Natural killer cell (primary cell): ENCODE measurements at regions not wholly inside any gene's neighbourhood (a gene's known extent, or its start where the extent isn't known, plus 50 kb on each side); places are given as distances from the start of the nearest gene placed in this dataset.

ENCODE experiments used
- ATAC-seq, 3 donors: fragments of 150-1000 bp in 2 of 3; fragments of 200-7000 bp in 1 of 3; cut with Tn5 transposase; 1 replicate in 1 of 3; 2 replicates in 2 of 3; pipeline ENCODE4 v1.10.0; 2021; ENCODE audit warnings: mild to moderate bottlenecking in 2 of 3, moderate library complexity in 2 of 3
- DNase-seq, 2 donors: peaks; one replicate each; pipeline versions ENCODE4 v3.0.0 to v3.0.0-alpha.2; 2013 to 2021; ENCODE audit warnings: mixed read lengths in 1 of 2
- H3K27ac ChIP-seq: one replicate; pipeline ENCODE4 v1.5.1; 2013; ENCODE audit warnings: mild to moderate bottlenecking, low read length
- H3K27me3 ChIP-seq: one replicate; pipeline ENCODE4 v1.6.1; 2013; ENCODE audit warnings: low read length; ENCODE audit not compliant: control insufficient read depth, insufficient read depth
- H3K36me3 ChIP-seq: one replicate; pipeline ENCODE4 v1.6.1; 2013; ENCODE audit warnings: low read length; ENCODE audit not compliant: control insufficient read depth, insufficient read depth
- H3K4me1 ChIP-seq: one replicate; pipeline ENCODE4 v1.6.1; 2013; ENCODE audit warnings: low read length; ENCODE audit not compliant: control insufficient read depth, insufficient read depth
- H3K4me3 ChIP-seq: one replicate; pipeline ENCODE4 v1.5.1; 2013; ENCODE audit warnings: low read length
- H3K9me3 ChIP-seq: one replicate; pipeline ENCODE4 v1.6.1; 2013; ENCODE audit warnings: low read length; ENCODE audit not compliant: control insufficient read depth, insufficient read depth
- H3K27ac Mint-ChIP-seq, 2 donors: one replicate each; pipeline ENCODE4 v1.8.0; 2022; ENCODE audit warnings: mild to moderate bottlenecking in 2 of 2, mixed read lengths in 2 of 2, moderate library complexity in 1 of 2
- H3K27me3 Mint-ChIP-seq, 2 donors: one replicate each; pipeline ENCODE4 v1.8.0; 2022; ENCODE audit warnings: low read depth in 2 of 2, mixed read lengths in 2 of 2
- H3K36me3 Mint-ChIP-seq: one replicate; pipeline ENCODE4 v1.8.0; 2022; ENCODE audit warnings: mixed read lengths
- H3K4me1 Mint-ChIP-seq, 2 donors: one replicate each; pipeline ENCODE4 v1.8.0; 2022; ENCODE audit warnings: mixed read lengths in 2 of 2
- H3K4me3 Mint-ChIP-seq: one replicate; pipeline ENCODE4 v1.8.0; 2022; ENCODE audit warnings: mild to moderate bottlenecking, moderate library complexity, mixed read lengths
- H3K9me3 Mint-ChIP-seq, 2 donors: one replicate each; pipeline ENCODE4 v1.8.0; 2022; ENCODE audit warnings: mixed read lengths in 2 of 2
- WGBS: methylation state at CpG from one replicate; pipeline ENCODE4 v1.1.7; 2013; ENCODE audit warnings: missing lambda C conversion rate; ENCODE audit not compliant: insufficient coverage; 5-methylcytosine and 5-hydroxymethylcytosine counted together
- intact Hi-C: fragments of 100-400 bp; cut with micrococcal nuclease; formaldehyde crosslinking; loops from one replicate; pipeline ENCODE4 v1.14.2; 2022
- TF ChIP-seq, protein P1 (sequence below): fragments of 200-600 bp; IDR thresholded peaks from one replicate; pipeline ENCODE4 v1.8.0; 2022; ENCODE audit warnings: antibody characterized with exemption

DNA sequence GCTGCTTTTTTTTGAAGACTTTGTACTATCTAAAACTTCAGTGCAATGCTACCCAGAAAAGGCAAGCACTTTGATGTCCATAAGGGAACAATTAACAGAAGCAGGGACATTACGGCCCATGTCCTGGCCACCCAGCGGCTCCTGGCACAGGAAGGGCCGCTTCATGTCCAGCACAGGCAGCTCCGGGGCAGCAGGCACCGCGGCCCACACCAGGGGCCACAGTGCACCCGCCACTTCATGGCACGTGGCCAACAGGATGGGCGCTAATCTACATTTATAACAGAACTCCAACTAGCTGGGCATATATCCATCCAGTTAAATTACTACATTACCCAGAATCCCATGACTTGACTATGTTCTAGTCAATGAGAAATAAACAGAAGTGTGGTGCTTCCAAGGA is 198.2 kb upstream of the ID4 start:
- 99% methylated on average over 9 of the region's 9 CpGs for WGBS
- intact Hi-C loops = no loop called here
- Histone ChIP-seq H3K27me3 (no peaks in the 10 kb centered on the region), H3K4me3 (no peak overlapping the region), H3K27ac (no peak overlapping the region), H3K36me3 (no peaks in the 10 kb centered on the region), H3K4me1 (no peaks in the 10 kb centered on the region), H3K9me3 (no peaks in the 10 kb centered on the region)
- no peaks in the 10 kb centered on the region for H3K36me3 Mint-ChIP-seq
- peaks cover 4 to 10% of the 10 kb centered on the region in 2 donors for H3K9me3 Mint-ChIP-seq
- no peaks in the 10 kb centered on the region for H3K27me3 Mint-ChIP-seq
- no peak for ATAC-seq
- H3K27ac Mint-ChIP-seq = no peak overlapping the region
- TF ChIP-seq, protein P1, sequence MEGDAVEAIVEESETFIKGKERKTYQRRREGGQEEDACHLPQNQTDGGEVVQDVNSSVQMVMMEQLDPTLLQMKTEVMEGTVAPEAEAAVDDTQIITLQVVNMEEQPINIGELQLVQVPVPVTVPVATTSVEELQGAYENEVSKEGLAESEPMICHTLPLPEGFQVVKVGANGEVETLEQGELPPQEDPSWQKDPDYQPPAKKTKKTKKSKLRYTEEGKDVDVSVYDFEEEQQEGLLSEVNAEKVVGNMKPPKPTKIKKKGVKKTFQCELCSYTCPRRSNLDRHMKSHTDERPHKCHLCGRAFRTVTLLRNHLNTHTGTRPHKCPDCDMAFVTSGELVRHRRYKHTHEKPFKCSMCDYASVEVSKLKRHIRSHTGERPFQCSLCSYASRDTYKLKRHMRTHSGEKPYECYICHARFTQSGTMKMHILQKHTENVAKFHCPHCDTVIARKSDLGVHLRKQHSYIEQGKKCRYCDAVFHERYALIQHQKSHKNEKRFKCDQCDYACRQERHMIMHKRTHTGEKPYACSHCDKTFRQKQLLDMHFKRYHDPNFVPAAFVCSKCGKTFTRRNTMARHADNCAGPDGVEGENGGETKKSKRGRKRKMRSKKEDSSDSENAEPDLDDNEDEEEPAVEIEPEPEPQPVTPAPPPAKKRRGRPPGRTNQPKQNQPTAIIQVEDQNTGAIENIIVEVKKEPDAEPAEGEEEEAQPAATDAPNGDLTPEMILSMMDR = no peak
- no peak overlapping the region for H3K4me3 Mint-ChIP-seq
- no peaks in the 10 kb centered on the region for H3K4me1 Mint-ChIP-seq
- no peak for DNase-seq

DNA sequence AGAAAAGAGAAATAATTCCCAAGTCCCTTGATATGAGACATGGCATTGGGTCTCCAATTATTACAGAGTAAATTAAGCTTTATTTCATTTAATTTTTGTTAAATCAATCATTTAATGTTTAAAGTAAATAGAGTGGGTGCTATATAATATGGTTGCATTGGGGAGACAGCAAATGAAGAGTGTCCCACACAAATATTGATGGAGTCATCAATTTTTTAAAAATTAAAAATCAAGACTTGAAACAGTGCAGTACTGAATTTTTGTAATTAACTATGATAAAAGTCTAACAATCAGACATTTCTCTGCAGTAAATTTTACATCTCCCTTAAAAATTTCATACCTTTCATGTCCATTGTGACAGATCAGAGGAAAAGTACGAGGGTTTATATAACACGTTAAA is 193.9 kb upstream of the ID4 start:
- no peak for ATAC-seq
- Histone ChIP-seq H3K36me3 (no peaks in the 10 kb centered on the region), H3K27me3 (no peaks in the 10 kb centered on the region), H3K4me1 (no peaks in the 10 kb centered on the region), H3K9me3 (no peaks in the 10 kb centered on the region), H3K4me3 (no peak overlapping the region), H3K27ac (no peak overlapping the region)
- WGBS = no CpG with 5 or more reads among the region's 2 CpGs
- intact Hi-C loops = no loop called here
- no peaks in the 10 kb centered on the region for H3K4me1 Mint-ChIP-seq
- H3K27me3 Mint-ChIP-seq = no peaks in the 10 kb centered on the region
- peaks cover 6 to 7% of the 10 kb centered on the region in 2 donors for H3K9me3 Mint-ChIP-seq
- no peaks in the 10 kb centered on the region for H3K36me3 Mint-ChIP-seq
- no peak overlapping the region for H3K4me3 Mint-ChIP-seq
- H3K27ac Mint-ChIP-seq = no peak overlapping the region
- DNase-seq = no peak
- TF ChIP-seq, protein P1 = no peak

DNA sequence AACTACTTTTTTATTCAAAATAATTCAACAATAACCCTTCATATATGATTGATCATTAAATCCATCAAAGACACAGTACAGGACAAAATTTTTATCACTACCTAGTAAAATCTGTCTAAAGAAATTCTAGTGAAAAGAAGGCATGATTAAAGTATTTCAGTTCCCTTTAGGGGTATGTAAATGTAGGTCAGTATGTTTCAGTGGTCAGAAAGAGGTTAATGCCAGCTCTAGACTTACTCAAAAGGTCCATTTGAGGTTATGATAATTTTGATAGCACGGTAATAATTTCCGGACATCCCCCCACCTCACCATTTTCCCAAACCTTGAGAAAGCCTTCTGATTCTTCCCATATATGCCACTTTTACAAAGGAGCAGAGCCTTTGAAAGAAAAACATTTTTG is 193.5 kb upstream of the ID4 start:
- H3K27ac ChIP-seq = no peak overlapping the region
- no peaks in the 10 kb centered on the region for H3K27me3 Mint-ChIP-seq

DNA sequence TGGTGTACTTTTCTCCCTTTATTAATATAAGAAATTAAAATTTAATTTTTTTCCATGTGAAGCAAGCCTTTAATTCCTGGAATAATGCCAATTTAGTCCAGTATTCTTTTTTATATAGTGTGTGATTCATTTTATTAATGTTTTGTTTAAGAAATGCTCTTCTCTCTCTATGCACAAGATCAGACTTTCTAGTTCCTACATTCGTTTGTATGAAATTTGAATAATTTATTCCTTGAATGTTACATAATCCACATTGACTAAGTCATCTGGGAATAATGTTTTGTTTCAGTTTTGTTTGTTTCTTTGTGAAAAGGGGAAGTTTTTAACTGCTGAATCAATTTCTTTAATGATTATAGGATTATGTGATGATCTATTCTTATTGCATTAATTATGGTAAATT is 181.4 kb upstream of the ID4 start:
- DNase-seq = no peak
- WGBS = no CpG with 5 or more reads among the region's 1 CpG
- no peak for ATAC-seq
- intact Hi-C loops = no loop called here
- no peak overlapping the region for H3K27ac ChIP-seq
- H3K27me3 Mint-ChIP-seq = no peaks in the 10 kb centered on the region
- no peak overlapping the region for H3K27ac Mint-ChIP-seq
- H3K4me3 Mint-ChIP-seq = no peak overlapping the region
- H3K4me3 ChIP-seq = no peak overlapping the region
- no peaks in the 10 kb centered on the region for H3K36me3 Mint-ChIP-seq
- TF ChIP-seq, protein P1 = no peak
- H3K9me3 Mint-ChIP-seq = peaks cover 0 to 3% of the 10 kb centered on the region in 2 donors
- no peaks in the 10 kb centered on the region for H3K4me1 ChIP-seq
- no peaks in the 10 kb centered on the region for H3K27me3 ChIP-seq
- H3K9me3 ChIP-seq = no peaks in the 10 kb centered on the region
- H3K4me1 Mint-ChIP-seq = no peaks in the 10 kb centered on the region
- no peaks in the 10 kb centered on the region for H3K36me3 ChIP-seq

More for the DNA sequence above, 193.5 kb upstream of the ID4 start:
- Mint-ChIP-seq H3K4me3 (no peak overlapping the region), H3K4me1 (no peaks in the 10 kb centered on the region), H3K9me3 (peaks cover 6 to 7% of the 10 kb centered on the region in 2 donors), H3K36me3 (no peaks in the 10 kb centered on the region), H3K27ac (no peak overlapping the region)
- H3K4me3 ChIP-seq = no peak overlapping the region
- no peak for ATAC-seq
- no CpG with 5 or more reads among the region's 2 CpGs for WGBS
- no peaks in the 10 kb centered on the region for H3K9me3 ChIP-seq
- TF ChIP-seq, protein P1 = no peak
- no peaks in the 10 kb centered on the region for H3K36me3 ChIP-seq
- DNase-seq = no peak
- intact Hi-C loops = no loop called here
- H3K4me1 ChIP-seq = no peaks in the 10 kb centered on the region
- H3K27me3 ChIP-seq = no peaks in the 10 kb centered on the region
